HUES6 (cell line): ENCODE measurements at regions not wholly inside any gene's neighbourhood (a gene's known extent, or its start where the extent isn't known, plus 50 kb on each side); places are given as distances from the start of the nearest gene placed in this dataset.

Experiments used
- H3K27ac ChIP-seq: 2 replicates; pipeline ENCODE4 v1.7.0; 2013; ENCODE audit warnings: low read depth, mild to moderate bottlenecking, low read length, inconsistent platforms
- H3K27me3 ChIP-seq: 2 replicates; pipeline ENCODE4 v1.6.1; 2013; ENCODE audit warnings: low read length; ENCODE audit not compliant: control insufficient read depth, insufficient read depth
- H3K36me3 ChIP-seq: 2 replicates; pipeline ENCODE4 v1.6.1; 2013; ENCODE audit warnings: low read length; ENCODE audit not compliant: control insufficient read depth, insufficient read depth
- H3K4me1 ChIP-seq: 2 replicates; pipeline ENCODE4 v1.6.1; 2013; ENCODE audit warnings: low read length; ENCODE audit not compliant: control insufficient read depth, insufficient read depth
- H3K4me3 ChIP-seq: 2 replicates; pipeline ENCODE4 v1.5.1; 2013; ENCODE audit warnings: low read depth, low read length
- H3K9ac ChIP-seq: one replicate; pipeline ENCODE4 v1.6.1; 2013; ENCODE audit warnings: mild to moderate bottlenecking, low read length
- H3K9me3 ChIP-seq: 2 replicates; pipeline ENCODE4 v1.6.1; 2013; ENCODE audit warnings: low read depth, low read length; ENCODE audit not compliant: control insufficient read depth, insufficient read depth

- H3K9me3 ChIP-seq: peaks cover 5% of the 10 kb centered on the region; the same call in 1 of the 2 replicates
- H3K9ac ChIP-seq: no peak overlapping the region
- no peak overlapping the region for H3K4me3 ChIP-seq
- no peaks in the 10 kb centered on the region for H3K36me3 ChIP-seq
- no peak overlapping the region for H3K27ac ChIP-seq
- H3K27me3 ChIP-seq: peaks cover 45% of the 10 kb centered on the region
- H3K4me1 ChIP-seq: peaks cover 23% of the 10 kb centered on the region
These were observed 154.7 kb upstream of the ANKH start for GRCh38 chr5:15026011-15026893.

DNA sequence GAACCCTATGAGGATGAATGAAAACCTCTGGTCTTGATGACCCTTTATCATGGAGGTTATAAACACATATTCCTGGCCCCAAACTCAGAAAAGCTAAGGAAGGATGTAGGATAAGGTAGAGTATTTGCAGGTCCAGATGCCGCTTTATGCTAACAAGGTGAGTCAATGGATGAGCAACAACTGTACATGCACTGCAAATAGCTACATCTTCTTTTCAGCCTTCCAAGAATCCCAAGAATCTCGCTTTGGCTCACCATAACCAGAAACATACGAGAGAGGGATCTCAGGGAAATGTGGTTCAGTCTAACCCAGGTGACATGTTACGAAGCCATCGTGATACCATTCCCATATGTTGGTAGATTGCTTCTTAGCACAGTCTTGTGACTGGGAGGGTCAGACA lies 152.3 kb upstream of the ANKH start:
- no peak overlapping the region for H3K4me3 ChIP-seq
- H3K27me3 ChIP-seq: peaks cover 31% of the 10 kb centered on the region
- no peak overlapping the region for H3K27ac ChIP-seq
- H3K9me3 ChIP-seq: peaks cover 5% of the 10 kb centered on the region; the same call in 1 of the 2 replicates
- H3K4me1 ChIP-seq: peaks cover 19% of the 10 kb centered on the region
- no peak overlapping the region for H3K9ac ChIP-seq
- H3K36me3 ChIP-seq: no peaks in the 10 kb centered on the region

DNA sequence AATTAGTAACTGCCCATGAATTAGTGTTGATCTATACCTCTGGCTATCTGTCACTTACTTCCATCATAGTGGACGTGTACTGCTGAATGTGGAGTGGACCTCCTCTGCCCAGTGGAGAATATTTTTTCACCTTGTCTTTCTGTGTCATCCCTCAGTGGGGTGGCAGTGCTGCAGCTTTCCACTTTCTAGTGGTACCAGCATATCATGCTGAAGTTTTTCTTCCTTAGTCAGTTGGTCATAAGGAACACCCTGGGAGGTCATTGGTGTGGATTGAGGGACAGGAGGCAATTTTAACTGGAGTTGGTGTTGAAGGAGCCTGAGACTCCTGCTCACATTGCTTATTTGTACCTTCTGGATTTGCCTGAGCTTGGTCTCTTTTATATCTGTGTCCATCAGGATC lies 151.7 kb upstream of the ANKH start:
- Histone ChIP-seq H3K4me3 (no peak overlapping the region), H3K36me3 (no peaks in the 10 kb centered on the region), H3K4me1 (peaks cover 19% of the 10 kb centered on the region), H3K9ac (no peak overlapping the region), H3K27me3 (peaks cover 26% of the 10 kb centered on the region), H3K9me3 (peaks cover 5% of the 10 kb centered on the region; the same call in 1 of the 2 replicates), H3K27ac (no peak overlapping the region)

- H3K36me3 ChIP-seq: no peaks in the 10 kb centered on the region
- H3K9me3 ChIP-seq: no peaks in the 10 kb centered on the region
- H3K9ac ChIP-seq: no peak overlapping the region
- peaks cover 13% of the 10 kb centered on the region for H3K27me3 ChIP-seq
- no peak overlapping the region for H3K27ac ChIP-seq
- no peak overlapping the region for H3K4me3 ChIP-seq
- H3K4me1 ChIP-seq: peaks cover 7% of the 10 kb centered on the region
These were observed 149.9 kb upstream of the ANKH start for GRCh38 chr5:15021266-15022046.

GRCh38 chr5:15020736-15021135 lies 149.2 kb upstream of the ANKH start:
- Histone ChIP-seq H3K36me3 (no peaks in the 10 kb centered on the region), H3K9me3 (no peaks in the 10 kb centered on the region), H3K4me1 (peaks cover under 1% of the 10 kb centered on the region; the same call in 1 of the 2 replicates), H3K27me3 (peaks cover 6% of the 10 kb centered on the region), H3K4me3 (no peak overlapping the region), H3K27ac (no peak overlapping the region), H3K9ac (no peak overlapping the region)

DNA sequence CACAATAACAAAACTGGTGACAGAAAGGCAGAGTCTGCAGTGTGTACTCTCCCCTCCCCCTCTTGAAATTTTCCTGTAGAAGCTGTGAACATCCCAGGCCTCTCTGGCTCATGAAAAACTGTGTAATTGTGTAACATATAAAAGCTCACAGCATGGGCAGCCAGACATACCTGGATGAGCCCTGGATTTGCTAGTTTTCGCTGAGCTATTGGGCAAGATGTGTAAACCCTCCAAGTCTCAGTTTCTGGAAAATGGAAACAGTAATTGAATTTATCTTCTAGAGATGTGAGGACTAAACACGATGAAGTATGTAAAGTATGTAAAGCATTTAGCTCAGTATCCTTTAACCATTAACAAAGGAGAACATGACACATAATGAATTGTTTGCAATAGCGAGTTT lies 143.2 kb upstream of the ANKH start:
- H3K9me3 ChIP-seq: no peaks in the 10 kb centered on the region
- H3K4me3 ChIP-seq: no peak overlapping the region
- H3K9ac ChIP-seq: no peak overlapping the region
- no peaks in the 10 kb centered on the region for H3K36me3 ChIP-seq
- H3K27ac ChIP-seq: no peak overlapping the region
- H3K4me1 ChIP-seq: no peaks in the 10 kb centered on the region
- no peaks in the 10 kb centered on the region for H3K27me3 ChIP-seq

DNA sequence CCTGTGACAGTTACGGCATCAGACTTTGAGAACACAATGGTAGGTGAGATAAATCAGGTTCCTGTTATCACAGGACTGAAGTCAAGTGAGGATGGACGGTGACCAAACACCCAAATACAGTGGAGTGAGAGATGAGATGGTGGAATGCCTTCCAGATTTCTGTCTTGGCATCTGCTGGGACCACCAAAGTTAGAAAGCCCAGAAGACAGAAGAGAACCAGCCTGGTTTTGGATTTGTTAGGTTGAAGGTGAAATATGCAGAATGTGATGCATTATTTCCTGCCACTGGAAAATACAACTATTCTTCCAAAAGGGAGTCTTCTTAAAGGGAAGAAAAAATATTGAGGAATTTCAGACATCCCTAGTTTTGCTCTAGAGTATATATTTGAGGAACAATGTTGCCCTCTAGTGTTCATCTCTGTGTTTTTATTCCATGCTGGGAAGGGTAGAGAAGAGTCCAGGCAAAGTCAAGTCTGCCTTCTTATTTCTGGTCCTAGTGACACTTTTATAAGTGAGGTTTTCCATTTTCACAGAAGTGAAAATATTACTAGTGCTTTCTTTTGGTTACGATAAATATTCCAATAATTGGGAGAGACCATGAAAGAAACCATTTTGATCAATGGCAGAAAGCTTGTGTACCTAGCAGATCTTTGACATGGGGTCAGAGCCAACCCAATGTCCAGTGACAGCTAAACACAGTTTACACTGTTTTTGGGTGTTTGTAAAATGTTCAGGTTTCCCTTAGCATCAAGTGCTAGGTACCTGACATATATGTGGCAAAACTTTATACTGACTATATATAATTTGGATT lies 142.3 kb upstream of the ANKH start:
- no peaks in the 10 kb centered on the region for H3K36me3 ChIP-seq
- H3K27ac ChIP-seq: no peak overlapping the region
- H3K9ac ChIP-seq: no peak overlapping the region
- H3K4me3 ChIP-seq: no peak overlapping the region
- no peaks in the 10 kb centered on the region for H3K9me3 ChIP-seq
- H3K4me1 ChIP-seq: peaks cover 3% of the 10 kb centered on the region; the same call in 1 of the 2 replicates
- H3K27me3 ChIP-seq: no peaks in the 10 kb centered on the region

- Histone ChIP-seq H3K4me1 (peaks cover 10% of the 10 kb centered on the region; the same call in 1 of the 2 replicates), H3K27ac (no peak overlapping the region), H3K27me3 (no peaks in the 10 kb centered on the region), H3K9ac (no peak overlapping the region), H3K9me3 (no peaks in the 10 kb centered on the region), H3K36me3 (no peaks in the 10 kb centered on the region), H3K4me3 (no peak overlapping the region)
These were observed 140.5 kb upstream of the ANKH start for GRCh38 chr5:15012061-15012460.

DNA sequence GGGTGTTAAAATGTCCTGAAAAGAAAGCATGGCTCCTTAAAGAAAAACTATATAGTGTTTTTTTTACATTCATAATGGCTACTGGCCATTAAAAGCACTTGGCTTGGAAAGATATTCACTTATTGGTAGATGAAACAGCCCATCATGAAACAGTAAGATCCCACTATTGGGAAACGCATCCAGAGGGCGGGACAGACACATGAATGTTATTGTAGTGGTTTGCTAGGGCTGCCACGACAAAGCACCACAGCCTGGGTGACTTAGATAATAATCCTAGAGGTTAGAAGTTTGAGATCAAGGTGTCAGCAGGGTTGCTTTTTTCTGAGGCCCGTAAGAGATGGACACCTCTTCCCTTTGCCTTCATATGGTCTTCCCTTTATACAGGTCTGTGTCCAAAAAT lies 139.4 kb upstream of the ANKH start:
- H3K4me1 ChIP-seq: peaks cover 10% of the 10 kb centered on the region; the same call in 1 of the 2 replicates

GRCh38 chr5:15009420-15009819 lies 137.8 kb upstream of the ANKH start:
- no peak overlapping the region for H3K9ac ChIP-seq
- H3K4me3 ChIP-seq: no peak overlapping the region
- H3K36me3 ChIP-seq: no peaks in the 10 kb centered on the region
- no peaks in the 10 kb centered on the region for H3K9me3 ChIP-seq
- no peak overlapping the region for H3K27ac ChIP-seq
- no peaks in the 10 kb centered on the region for H3K27me3 ChIP-seq
- H3K4me1 ChIP-seq: peaks cover 10% of the 10 kb centered on the region; the same call in 1 of the 2 replicates

More for the DNA sequence above, 139.4 kb upstream of the ANKH start:
- H3K36me3 ChIP-seq: no peaks in the 10 kb centered on the region
- no peak overlapping the region for H3K27ac ChIP-seq
- H3K9me3 ChIP-seq: no peaks in the 10 kb centered on the region
- no peaks in the 10 kb centered on the region for H3K27me3 ChIP-seq
- no peak overlapping the region for H3K4me3 ChIP-seq
- H3K9ac ChIP-seq: no peak overlapping the region
